ENCODE measurements at regions not wholly inside any gene's neighbourhood (a gene's known extent, or its start where the extent isn't known, plus 50 kb on each side); places are given as distances from the start of the nearest gene placed in this dataset.

GRCh38 chr18:46398005-46398404 lies 259.0 kb downstream of the LOXHD1 start:
- no peak overlapping the region for H3K4me2 ChIP-seq (replicated peaks; ENCODE audit: low read depth, low read length, poor library complexity, severe bottlenecking)
- Mint-ChIP-seq H3K4me3 (no peak overlapping the region), H3K4me1 (no peaks in the 10 kb centered on the region), H3K27me3 (peaks cover 10% of the 10 kb centered on the region), H3K27ac (peak overlapping the region; percentile 8), H3K9me3 (ENCODE audit: insufficient read depth) (no peaks in the 10 kb centered on the region)
- H3K79me2 ChIP-seq (ENCODE audit: control insufficient read depth, insufficient read depth, low read length) = no peaks in the 10 kb centered on the region
- no peaks in the 10 kb centered on the region for H3K36me3 ChIP-seq (replicated peaks in 1 of 2; ENCODE audit: control extremely low read depth in 1 of 2, control insufficient read depth in 1 of 2, extremely low read depth in 1 of 2, insufficient read depth in 2 of 2, low read length in 1 of 2)
- TF ChIP-seq CTCF (IDR thresholded peaks at IDR 0.05) (no peak), EZH2 (IDR thresholded peaks at IDR 0.05; ENCODE audit: borderline replicate concordance, insufficient read depth, low read depth, low read length, poor library complexity, severe bottlenecking) (no peak)
- no peak overlapping the region for H2AFZ ChIP-seq (ENCODE audit: insufficient read depth, low read depth, low read length, poor library complexity, severe bottlenecking)
- CTCF ChIA-PET = no interaction called here
- no peak for ATAC-seq (ENCODE audit: low read depth)
- H4K20me1 ChIP-seq (ENCODE audit: control insufficient read depth, insufficient read depth, low read length, poor library complexity, severe bottlenecking) = no peaks in the 10 kb centered on the region
- no peak overlapping the region for H3K4me3 ChIP-seq (ENCODE audit: control extremely low read depth in 1 of 5, extremely low read depth in 1 of 5, insufficient read depth in 1 of 5, low read depth in 2 of 5, low read length in 4 of 5)
- 61% methylated on average over 6 of the region's 7 CpGs for WGBS (ENCODE audit: insufficient coverage)
- intact Hi-C loops (cut with micrococcal nuclease) = no loop called here
- no peak overlapping the region for H3K9ac ChIP-seq (ENCODE audit: low read length)
- H3K27me3 ChIP-seq (replicated peaks in 1 of 4; ENCODE audit: control extremely low read depth in 1 of 4, control insufficient read depth in 3 of 4, insufficient read depth in 4 of 4, low read length in 3 of 4) = peaks cover 0 to 7% (median 0%) of the 10 kb centered on the region in 4 experiments
- no peaks in the 10 kb centered on the region for H3K4me1 ChIP-seq (ENCODE audit: control insufficient read depth in 2 of 2, insufficient read depth in 2 of 2, low read length in 2 of 2)
- DNase-seq = no peak
- no peak overlapping the region for H3K27ac ChIP-seq (ENCODE audit: low read length in 2 of 2)
- no peaks in the 10 kb centered on the region for H3K9me3 ChIP-seq (ENCODE audit: control extremely low read depth in 1 of 3, control insufficient read depth in 2 of 3, insufficient read depth in 1 of 3, low read length in 2 of 3)
- POLR2A ChIA-PET = no interaction called here

GRCh38 chr18:46398625-46399024 lies 258.4 kb downstream of the LOXHD1 start:
- H4K20me1 ChIP-seq (ENCODE audit: control insufficient read depth, insufficient read depth, low read length, poor library complexity, severe bottlenecking) = no peaks in the 10 kb centered on the region
- ChIA-PET POLR2A (no interaction called here), CTCF (no interaction called here)
- no peaks in the 10 kb centered on the region for H3K4me1 Mint-ChIP-seq
- H3K9ac ChIP-seq (ENCODE audit: low read length) = no peak overlapping the region
- peaks cover 14% of the 10 kb centered on the region for H3K27me3 Mint-ChIP-seq
- H3K27me3 ChIP-seq (replicated peaks in 1 of 4; ENCODE audit: control extremely low read depth in 1 of 4, control insufficient read depth in 3 of 4, insufficient read depth in 4 of 4, low read length in 3 of 4) = peaks cover 0 to 7% (median 0%) of the 10 kb centered on the region in 4 experiments
- H3K27ac Mint-ChIP-seq = no peak overlapping the region
- no peak for ATAC-seq (ENCODE audit: low read depth)
- no peak overlapping the region for H3K4me2 ChIP-seq (replicated peaks; ENCODE audit: low read depth, low read length, poor library complexity, severe bottlenecking)
- no peaks in the 10 kb centered on the region for H3K36me3 ChIP-seq (replicated peaks in 1 of 2; ENCODE audit: control extremely low read depth in 1 of 2, control insufficient read depth in 1 of 2, extremely low read depth in 1 of 2, insufficient read depth in 2 of 2, low read length in 1 of 2)
- no peak overlapping the region for H3K4me3 ChIP-seq (ENCODE audit: control extremely low read depth in 1 of 5, extremely low read depth in 1 of 5, insufficient read depth in 1 of 5, low read depth in 2 of 5, low read length in 4 of 5)
- H3K4me3 Mint-ChIP-seq = no peak overlapping the region
- no peak overlapping the region for H2AFZ ChIP-seq (ENCODE audit: insufficient read depth, low read depth, low read length, poor library complexity, severe bottlenecking)
- no peaks in the 10 kb centered on the region for H3K9me3 ChIP-seq (ENCODE audit: control extremely low read depth in 1 of 3, control insufficient read depth in 2 of 3, insufficient read depth in 1 of 3, low read length in 2 of 3)
- TF ChIP-seq CTCF (IDR thresholded peaks at IDR 0.05) (no peak), EZH2 (IDR thresholded peaks at IDR 0.05; ENCODE audit: borderline replicate concordance, insufficient read depth, low read depth, low read length, poor library complexity, severe bottlenecking) (no peak)
- no peaks in the 10 kb centered on the region for H3K79me2 ChIP-seq (ENCODE audit: control insufficient read depth, insufficient read depth, low read length)
- intact Hi-C loops (cut with micrococcal nuclease) = no loop called here
- DNase-seq = no peak
- no peaks in the 10 kb centered on the region for H3K9me3 Mint-ChIP-seq (ENCODE audit: insufficient read depth)
- 76% methylated on average over 9 of the region's 9 CpGs for WGBS (ENCODE audit: insufficient coverage)
- H3K27ac ChIP-seq (ENCODE audit: low read length in 2 of 2) = no peak overlapping the region
- no peaks in the 10 kb centered on the region for H3K4me1 ChIP-seq (ENCODE audit: control insufficient read depth in 2 of 2, insufficient read depth in 2 of 2, low read length in 2 of 2)

All from B cell (primary cell).